GM12878 (cell line): ENCODE measurements at regions not wholly inside any gene's neighbourhood (a gene's known extent, or its start where the extent isn't known, plus 50 kb on each side); places are given as distances from the start of the nearest gene placed in this dataset.

ENCODE experiments used
- BHLHE40 ChIP-seq, 2 experiments: fragments of 450-650 bp in 1 of 2; IDR thresholded peaks; 2 replicates each; pipeline ENCODE4 v1.6.1; 2011 to 2017; ENCODE audit warnings: low read depth in 2 of 2, borderline replicate concordance in 1 of 2, improper control_type of control experiment in 1 of 2, low read length in 1 of 2, mild to moderate bottlenecking in 1 of 2
- CTCF ChIP-seq, 3 experiments: IDR thresholded peaks in 2 of 3; conservative IDR thresholded peaks in 1 of 3; 2 replicates each; pipeline ENCODE4 v1.5.1; 2011; ENCODE audit warnings: low read depth in 3 of 3, low read length in 3 of 3, mild to moderate bottlenecking in 3 of 3, control low read depth in 2 of 3, moderate library complexity in 2 of 3, inconsistent platforms in 1 of 3, mixed read lengths in 1 of 3; ENCODE audit not compliant: control insufficient read depth in 2 of 3, insufficient read depth in 1 of 3; ENCODE audit errors: extremely low read depth in 1 of 3
- DPF2 ChIP-seq: fragments of 450-650 bp; IDR thresholded peaks from 2 replicates; pipeline ENCODE4 v1.6.1; 2017; ENCODE audit warnings: mild to moderate bottlenecking
- E2F8 ChIP-seq: fragments of 450-650 bp; IDR thresholded peaks from 2 replicates; pipeline ENCODE4 v1.6.1; 2018; ENCODE audit warnings: mild to moderate bottlenecking, low read depth, moderate library complexity; ENCODE audit not compliant: partially characterized antibody
- EZH2 ChIP-seq: IDR thresholded peaks from 2 replicates; pipeline ENCODE4 v1.6.1; 2012; ENCODE audit warnings: low read depth, mild to moderate bottlenecking, control low read depth, inconsistent platforms, low read length, borderline replicate concordance; ENCODE audit not compliant: control insufficient read depth
- HDAC6 ChIP-seq: fragments of 200-600 bp; sonication (generic); IDR thresholded peaks from one replicate; pipeline ENCODE4 v1.8.0; 2017; ENCODE audit warnings: antibody characterized with exemption; ENCODE audit not compliant: unreplicated experiment
- MYC ChIP-seq: IDR thresholded peaks from 2 replicates; pipeline ENCODE4 v1.6.1; 2011; ENCODE audit warnings: mild to moderate bottlenecking, low read length, moderate library complexity, inconsistent platforms; ENCODE audit not compliant: insufficient read depth, insufficient replicate concordance, insufficient read length, severe bottlenecking
- NBN ChIP-seq: fragments of 450-650 bp; IDR thresholded peaks from 2 replicates; pipeline ENCODE4 v1.6.1; 2016
- POLR2AphosphoS2 ChIP-seq: IDR thresholded peaks from 2 replicates; pipeline ENCODE4 v1.6.1; 2011; ENCODE audit warnings: low read depth, mild to moderate bottlenecking, low read length, improper control_type of control experiment, moderate library complexity
- ZBTB4 ChIP-seq: fragments of 450-650 bp; formaldehyde crosslinking; IDR thresholded peaks from 2 replicates; pipeline ENCODE4 v1.4.0; 2022; ENCODE audit warnings: mild to moderate bottlenecking, moderate library complexity
- ZNF274 ChIP-seq: IDR thresholded peaks from one replicate; pipeline ENCODE4 v1.8.0; 2011; ENCODE audit not compliant: insufficient read length, insufficient read depth

GRCh38 chr1:185593271-185593670 is 140.9 kb upstream of the HMCN1 start:
- TF ChIP-seq CTCF (IDR thresholded peaks at IDR 0.05 in 2 of 3, conservative IDR thresholded peaks at IDR 0.05 in 1 of 3; ENCODE audit: control insufficient read depth in 2 of 3, extremely low read depth in 1 of 3, insufficient read depth in 1 of 3, low read depth in 3 of 3, low read length in 3 of 3), result no peak
- TF ChIP-seq POLR2AphosphoS2, result no peak
- TF ChIP-seq NBN, result no peak
- no peak for TF ChIP-seq DPF2
- TF ChIP-seq HDAC6, result no peak
- no peak for TF ChIP-seq BHLHE40 (IDR thresholded peaks at IDR 0.05; ENCODE audit: borderline replicate concordance in 1 of 2, low read depth in 2 of 2, low read length in 1 of 2)
- no peak for TF ChIP-seq MYC
- no peak for TF ChIP-seq EZH2
- TF ChIP-seq ZBTB4, result no peak
- TF ChIP-seq E2F8, result no peak
- no peak for TF ChIP-seq ZNF274
